OCI-LY3 (cell line): ENCODE measurements at regions not wholly inside any gene's neighbourhood (a gene's known extent, or its start where the extent isn't known, plus 50 kb on each side); places are given as distances from the start of the nearest gene placed in this dataset.

Experiments
- EZH2phosphoT487 ChIP-seq: fragments of 200-600 bp; shearing (Covaris generic); IDR thresholded peaks from 2 replicates; pipeline ENCODE4 v1.6.1; 2018; ENCODE audit warnings: antibody characterized with exemption, mixed run types, low read depth
- TF ChIP-seq, protein P1 (sequence below): fragments of 200-600, 300-600 bp; sonication (generic); IDR thresholded peaks from 2 replicates; pipeline ENCODE4 v1.5.1; 2014; ENCODE audit warnings: antibody characterized with exemption, low read length, low read depth

DNA sequence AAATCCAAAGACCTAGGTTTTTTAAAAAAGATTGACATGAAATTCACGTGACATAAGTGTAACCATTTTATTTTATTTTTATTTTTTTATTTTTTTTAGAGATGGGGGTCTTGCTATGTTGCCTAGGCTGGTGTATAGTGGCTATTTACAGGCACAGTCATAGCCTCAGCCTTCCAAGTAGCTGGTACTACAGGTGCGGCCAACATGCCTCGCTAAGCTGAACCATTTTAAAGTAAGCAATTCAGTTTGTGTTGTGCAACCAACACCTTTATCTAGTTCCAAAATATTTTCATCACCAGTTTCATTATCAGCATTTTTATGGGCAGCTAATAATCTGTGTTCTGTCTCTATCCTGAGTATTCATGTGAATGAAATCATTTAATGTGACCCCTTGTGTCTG lies 107.5 kb upstream of the ENPEP start:
- TF ChIP-seq, protein P1, sequence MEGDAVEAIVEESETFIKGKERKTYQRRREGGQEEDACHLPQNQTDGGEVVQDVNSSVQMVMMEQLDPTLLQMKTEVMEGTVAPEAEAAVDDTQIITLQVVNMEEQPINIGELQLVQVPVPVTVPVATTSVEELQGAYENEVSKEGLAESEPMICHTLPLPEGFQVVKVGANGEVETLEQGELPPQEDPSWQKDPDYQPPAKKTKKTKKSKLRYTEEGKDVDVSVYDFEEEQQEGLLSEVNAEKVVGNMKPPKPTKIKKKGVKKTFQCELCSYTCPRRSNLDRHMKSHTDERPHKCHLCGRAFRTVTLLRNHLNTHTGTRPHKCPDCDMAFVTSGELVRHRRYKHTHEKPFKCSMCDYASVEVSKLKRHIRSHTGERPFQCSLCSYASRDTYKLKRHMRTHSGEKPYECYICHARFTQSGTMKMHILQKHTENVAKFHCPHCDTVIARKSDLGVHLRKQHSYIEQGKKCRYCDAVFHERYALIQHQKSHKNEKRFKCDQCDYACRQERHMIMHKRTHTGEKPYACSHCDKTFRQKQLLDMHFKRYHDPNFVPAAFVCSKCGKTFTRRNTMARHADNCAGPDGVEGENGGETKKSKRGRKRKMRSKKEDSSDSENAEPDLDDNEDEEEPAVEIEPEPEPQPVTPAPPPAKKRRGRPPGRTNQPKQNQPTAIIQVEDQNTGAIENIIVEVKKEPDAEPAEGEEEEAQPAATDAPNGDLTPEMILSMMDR = no peak
- no peak for TF ChIP-seq EZH2phosphoT487
